ENCODE measurements at regions not wholly inside any gene's neighbourhood (a gene's known extent, or its start where the extent isn't known, plus 50 kb on each side); places are given as distances from the start of the nearest gene placed in this dataset.

- no peak for TF ChIP-seq CTCF (IDR thresholded peaks at IDR 0.05; ENCODE audit: insufficient read depth, low read length)
- no peak for TF ChIP-seq GABPA (IDR thresholded peaks at IDR 0.05; ENCODE audit: low read depth)
- TF ChIP-seq SPI1 (IDR thresholded peaks at IDR 0.05; ENCODE audit: borderline replicate concordance, low read depth): no peak
Observed at GRCh38 chr13:90448466-90449037, 898.9 kb upstream of the MIR17HG start.
